GM18499 (cell line): ENCODE measurements at regions not wholly inside any gene's neighbourhood (a gene's known extent, or its start where the extent isn't known, plus 50 kb on each side); places are given as distances from the start of the nearest gene placed in this dataset.

Source experiments
- ATAC-seq: cut with Tn5 transposase; IDR thresholded peaks from one replicate; pipeline ENCODE4 v1.9.1; 2021; ENCODE audit warnings: moderate number of reproducible peaks; ENCODE audit not compliant: insufficient read depth, unreplicated experiment

DNA sequence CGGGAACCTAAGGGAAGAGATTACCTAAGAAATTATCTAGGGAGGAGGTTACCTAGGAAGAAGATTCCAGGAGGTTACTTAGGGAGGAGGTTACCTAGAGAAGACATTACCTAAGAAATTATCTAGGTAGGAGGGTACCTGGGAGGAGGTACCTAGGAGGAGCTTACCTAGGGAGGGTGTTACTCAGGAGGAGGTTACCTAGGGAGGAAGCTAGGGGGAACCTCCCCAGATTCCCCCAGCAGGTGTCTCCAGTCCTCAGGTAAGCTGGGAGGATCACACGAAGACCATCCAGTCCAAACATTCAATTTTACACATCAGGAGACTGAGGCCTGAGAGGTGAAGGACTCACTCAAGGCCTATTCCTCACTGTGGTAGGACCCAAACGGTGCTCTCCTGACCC, 482.8 kb downstream of the TBC1D22A start:
- ATAC-seq = no peak

DNA sequence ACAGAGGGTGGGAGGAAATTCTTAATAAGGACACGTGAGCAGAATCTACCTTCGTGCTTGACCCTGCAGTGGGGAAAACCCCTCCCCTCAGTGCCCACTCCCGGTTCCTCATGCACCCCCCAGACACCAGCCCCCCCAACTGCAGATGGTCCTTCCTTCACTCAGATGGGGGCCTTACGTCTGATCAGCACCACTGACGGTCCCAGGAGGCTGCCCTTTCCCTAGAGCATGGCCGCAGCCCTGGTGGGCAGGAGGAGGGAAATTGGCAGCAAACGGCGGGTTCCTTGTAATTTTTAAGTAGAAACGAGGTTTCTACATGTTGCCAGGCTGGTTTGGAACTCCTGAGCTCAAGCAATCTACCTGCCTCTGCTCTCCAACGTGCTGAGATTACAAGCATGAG, 477.7 kb downstream of the TBC1D22A start:
- no peak for ATAC-seq

DNA sequence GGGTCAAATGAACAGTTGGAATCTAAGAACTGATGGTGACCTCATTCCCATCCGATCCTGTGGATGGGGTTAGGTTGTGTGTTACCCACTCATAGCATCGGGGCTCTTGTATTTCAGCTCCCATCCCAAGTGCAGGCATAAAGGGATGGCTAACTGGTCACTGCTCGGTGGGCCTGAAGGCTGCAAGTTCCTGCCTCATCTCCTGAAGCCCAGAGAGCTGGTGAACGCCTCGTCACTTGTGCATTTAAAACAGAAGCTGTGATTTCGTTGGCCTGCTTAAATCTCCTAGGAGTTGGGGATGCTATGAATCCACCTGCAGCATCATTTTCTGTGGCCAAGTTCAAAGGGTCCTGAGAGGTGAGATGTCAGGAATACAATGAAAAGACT, 477.0 kb downstream of the TBC1D22A start:
- no peak for ATAC-seq

DNA sequence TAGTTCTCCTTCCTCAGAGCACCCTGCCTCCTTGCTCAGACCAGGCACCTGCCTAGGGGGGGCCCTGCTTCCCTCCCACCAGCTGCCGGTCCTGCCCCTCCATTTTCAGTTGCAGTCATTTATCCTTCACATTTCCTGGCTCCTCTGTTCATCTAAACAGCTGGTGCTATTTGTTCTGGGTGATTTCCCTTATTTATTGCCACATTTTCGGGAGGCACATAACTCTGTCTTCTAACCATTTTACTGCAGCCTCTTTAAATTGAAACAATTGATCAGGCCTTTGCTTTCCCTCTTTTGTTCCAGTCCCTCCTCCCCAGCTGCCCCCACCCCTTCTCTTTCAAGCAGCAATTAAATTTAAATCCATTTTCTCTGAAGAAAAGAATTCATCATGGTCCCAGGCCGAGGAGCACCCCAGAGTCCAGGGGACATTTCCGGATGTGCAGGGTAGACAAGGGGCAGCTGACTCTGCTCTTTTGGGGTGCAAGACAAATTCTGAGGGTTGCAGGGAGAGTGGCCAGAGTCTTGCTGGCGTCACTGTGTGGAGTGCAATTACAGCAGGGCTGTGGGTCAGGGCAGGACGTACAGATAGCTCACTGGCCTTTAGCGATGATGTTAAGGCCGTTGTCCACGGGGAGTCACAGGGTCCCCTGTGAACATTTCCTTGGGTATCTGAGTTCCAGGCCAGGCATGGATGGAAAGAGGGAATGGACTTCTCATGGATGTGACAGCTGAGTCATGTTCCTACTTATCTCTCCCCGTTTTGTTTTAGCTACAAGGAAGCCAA, 476.4 kb downstream of the TBC1D22A start:
- ATAC-seq = no peak

DNA sequence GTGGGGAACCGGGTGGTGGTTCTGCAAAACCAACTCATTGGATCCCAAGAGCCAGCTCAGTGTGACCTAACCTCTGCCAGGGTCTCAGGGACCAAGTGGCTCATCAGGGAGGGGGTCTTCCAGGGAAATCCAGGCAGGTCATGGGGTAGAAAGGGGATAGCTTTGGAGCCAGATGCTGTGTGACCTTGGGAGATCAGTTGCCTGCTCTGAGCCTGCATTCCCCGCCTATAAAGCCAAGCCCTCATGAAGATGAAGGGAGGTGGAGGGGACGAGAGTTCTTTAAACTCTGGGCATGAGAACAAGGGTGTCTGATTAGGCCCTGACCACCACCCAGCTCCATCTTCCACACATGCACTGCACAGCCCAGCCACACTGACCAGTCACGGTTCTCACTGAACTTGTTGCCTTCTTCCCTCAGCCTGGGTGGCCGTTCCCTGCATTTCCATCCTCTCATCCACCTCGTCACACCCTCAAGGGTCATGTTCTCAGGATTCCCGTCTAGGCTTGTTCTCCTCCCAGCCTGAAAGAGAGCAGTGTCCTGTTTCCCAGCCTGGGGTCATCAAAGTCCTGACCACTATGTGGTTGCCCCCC, 475.5 kb downstream of the TBC1D22A start:
- ATAC-seq = no peak

DNA sequence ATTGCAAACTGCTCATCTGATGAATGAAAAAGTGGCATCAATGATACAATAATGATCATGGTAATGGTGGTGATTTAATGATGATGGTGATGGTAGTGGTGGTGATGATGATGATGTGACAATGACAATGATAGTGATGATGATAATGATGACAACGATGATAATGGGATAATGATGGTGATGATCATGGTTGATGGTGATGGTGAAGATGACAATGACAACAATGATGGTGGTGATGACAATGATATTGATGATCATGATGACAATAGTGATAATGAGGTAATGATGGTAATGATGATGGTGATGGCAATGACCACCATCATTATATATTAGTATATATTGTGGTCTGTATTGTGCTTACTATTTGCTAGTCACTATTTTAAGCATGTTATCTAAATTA, 474.3 kb downstream of the TBC1D22A start:
- ATAC-seq = no peak

DNA sequence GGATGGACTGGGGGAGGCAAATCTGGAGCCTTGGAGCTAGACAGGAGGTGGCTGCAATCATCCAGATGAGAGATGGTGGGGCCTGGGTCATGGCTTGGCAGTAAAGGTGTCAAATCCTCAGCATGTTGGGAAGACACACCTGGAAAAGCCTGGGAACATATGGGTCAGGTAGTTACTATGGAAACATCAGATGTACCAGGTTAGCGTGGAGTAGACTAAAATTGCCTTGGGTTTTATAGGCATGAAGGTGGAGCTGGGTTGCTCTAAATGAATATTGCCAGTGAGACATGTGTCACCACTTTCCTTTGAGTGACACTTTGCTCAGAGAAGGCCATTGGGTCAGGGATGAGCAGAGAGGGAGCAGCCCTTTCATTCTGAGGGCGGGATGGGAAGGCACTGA, 473.7 kb downstream of the TBC1D22A start:
- ATAC-seq = no peak

DNA sequence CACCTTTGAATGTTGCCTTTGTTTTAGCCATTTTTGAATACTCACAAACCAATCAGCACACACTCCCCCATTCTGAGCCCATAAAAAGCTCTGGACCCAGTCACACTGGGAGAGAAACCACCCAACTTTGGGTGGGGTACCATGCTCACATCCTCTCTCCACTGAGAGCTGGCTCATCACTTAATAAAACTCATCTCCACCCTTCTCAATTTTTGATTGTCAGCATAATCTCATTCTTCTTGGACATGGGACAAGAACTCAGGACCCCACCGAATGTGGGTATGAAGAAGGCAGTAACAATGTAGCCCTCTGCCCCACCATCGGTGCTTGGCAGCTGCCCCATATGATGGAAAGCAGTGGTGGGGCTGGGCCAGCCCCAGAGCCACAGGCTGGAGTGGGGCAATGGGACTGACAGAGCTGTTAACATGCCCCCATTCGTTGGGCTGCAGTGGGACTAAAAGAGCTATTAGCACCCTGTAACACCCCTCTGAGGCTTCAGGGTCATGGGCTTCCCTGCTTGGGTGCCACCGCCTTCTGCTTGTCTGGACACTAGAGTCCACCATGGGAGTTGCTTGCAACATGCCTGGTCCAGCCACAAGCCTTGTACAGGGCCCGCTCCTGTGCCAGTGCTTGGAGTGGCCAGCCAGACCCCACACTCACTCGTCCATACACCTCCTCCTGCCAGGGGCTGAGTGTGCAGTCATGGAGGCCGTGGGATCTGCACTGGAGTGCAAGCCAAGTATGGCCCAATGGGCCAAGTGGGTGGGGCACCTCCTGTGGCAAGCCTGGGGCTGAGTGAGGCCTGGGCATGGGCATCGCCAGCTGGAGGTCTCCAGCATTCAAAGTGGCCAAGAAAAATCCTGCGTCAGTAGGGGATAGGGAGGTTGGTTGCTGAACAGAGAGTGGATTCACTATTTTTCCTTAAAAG, 471.1 kb downstream of the TBC1D22A start:
- ATAC-seq = no peak

DNA sequence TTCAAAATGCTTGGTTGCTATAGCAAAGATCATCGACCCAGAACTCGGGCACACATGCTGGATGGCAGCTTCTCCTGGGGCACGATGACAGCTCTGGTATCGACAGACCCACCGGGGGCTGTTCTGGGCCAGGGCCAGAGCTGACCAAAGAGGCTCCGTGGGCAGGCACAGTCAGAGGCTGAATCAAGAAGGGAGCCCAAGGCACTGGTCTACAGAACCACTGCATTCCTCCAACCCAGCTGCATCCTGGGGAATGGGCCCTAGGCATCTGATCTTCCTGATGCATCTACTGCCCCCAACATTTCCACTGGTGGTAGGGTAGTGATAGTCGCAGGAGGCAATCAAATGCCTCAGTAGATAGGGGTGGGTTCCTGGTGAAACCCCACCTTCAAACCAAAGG, 470.3 kb downstream of the TBC1D22A start:
- ATAC-seq = no peak

DNA sequence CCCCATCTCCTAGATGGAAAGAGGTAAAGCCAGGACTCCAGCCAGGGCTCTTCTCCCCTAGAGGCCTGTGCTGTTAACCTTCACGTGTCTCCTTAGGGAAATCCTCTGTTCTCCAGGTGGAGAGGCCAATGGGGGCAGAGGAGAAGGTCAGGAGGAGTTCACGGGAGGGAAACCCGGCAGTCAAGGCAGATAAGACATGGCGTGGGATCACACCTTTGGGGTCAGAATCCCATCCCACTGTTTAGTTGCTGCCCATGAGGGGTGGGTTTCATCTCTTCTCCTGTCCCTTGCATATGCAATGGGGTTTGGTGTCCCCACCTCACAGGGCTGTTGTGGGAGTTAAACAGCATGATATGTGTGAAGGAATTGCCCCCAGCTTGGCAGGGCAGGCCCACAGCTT, 469.7 kb downstream of the TBC1D22A start:
- ATAC-seq = no peak

DNA sequence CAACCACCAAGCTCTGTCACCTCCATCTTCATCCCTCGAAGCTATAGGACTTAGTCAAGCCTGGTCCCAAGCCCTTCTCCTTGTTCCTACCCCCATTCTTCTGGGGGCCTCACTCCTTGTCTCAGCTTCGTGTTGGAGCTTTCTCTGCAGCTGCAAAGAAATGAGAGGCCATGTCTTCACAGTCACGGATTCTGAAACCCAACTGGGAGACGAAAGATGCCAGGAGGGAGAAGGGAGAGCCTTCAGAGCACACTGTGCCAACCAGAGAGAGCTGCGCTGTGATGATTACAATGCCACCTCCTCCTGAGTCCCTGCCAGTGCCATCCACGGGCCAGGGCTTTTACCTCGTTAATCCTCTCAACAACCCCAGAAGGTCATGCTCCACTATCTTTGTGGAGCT, 469.3 kb downstream of the TBC1D22A start:
- no peak for ATAC-seq

DNA sequence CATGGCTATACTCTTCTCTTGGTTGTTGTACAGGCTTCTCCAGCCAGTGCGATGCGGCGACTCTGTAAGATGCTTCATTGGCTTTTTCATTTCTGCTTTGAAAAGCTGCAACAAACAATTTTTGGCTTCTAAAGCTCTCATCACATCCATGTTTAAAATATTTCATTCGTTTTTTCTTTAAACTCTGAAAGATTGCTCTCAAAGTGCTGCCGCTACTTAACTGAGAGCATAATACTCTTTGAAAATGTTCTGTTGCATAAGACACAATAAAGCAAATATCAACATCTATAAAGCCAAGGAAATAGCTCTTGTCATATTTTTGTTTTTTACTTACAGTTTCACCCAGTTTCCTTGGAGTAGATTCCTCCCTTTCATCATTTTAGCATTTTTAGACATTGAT, 468.3 kb downstream of the TBC1D22A start:
- ATAC-seq = no peak

DNA sequence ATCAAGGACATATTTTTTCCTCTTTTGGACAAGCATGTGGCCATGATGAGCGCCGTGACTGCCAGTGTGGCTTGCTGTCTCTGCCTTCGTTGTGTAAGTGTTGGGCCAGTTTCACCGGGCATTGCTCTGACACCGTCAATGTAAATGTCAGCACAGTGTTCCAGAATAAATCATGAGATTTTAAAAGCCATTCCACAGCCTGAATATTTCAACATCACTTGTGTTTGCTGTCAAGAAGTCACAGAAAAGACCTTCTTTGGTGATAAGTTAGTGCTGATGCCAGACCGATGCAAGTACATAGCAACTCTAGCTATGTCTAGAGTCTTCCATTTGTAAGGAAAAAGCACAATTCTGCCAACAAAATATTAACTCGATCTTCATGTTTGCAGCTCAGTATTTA, 467.8 kb downstream of the TBC1D22A start:
- no peak for ATAC-seq

DNA sequence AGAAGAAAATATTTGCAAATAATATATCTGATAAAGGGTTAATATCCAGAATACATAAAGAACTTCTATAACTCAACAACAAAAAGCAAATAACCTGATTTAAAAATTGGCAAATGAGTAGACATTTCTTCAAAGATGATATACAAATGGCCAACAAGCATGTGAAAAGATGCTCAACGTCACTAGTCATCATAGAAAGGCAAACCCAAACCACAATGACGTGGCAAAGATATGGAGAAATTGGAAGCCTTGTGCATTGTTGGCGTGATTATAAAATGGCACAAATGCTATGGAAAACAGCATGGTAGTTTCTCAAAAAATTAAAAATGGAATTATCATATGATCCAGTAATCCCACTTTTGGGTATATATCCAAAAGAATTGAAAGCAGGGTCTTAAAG, 466.3 kb downstream of the TBC1D22A start:
- no peak for ATAC-seq

DNA sequence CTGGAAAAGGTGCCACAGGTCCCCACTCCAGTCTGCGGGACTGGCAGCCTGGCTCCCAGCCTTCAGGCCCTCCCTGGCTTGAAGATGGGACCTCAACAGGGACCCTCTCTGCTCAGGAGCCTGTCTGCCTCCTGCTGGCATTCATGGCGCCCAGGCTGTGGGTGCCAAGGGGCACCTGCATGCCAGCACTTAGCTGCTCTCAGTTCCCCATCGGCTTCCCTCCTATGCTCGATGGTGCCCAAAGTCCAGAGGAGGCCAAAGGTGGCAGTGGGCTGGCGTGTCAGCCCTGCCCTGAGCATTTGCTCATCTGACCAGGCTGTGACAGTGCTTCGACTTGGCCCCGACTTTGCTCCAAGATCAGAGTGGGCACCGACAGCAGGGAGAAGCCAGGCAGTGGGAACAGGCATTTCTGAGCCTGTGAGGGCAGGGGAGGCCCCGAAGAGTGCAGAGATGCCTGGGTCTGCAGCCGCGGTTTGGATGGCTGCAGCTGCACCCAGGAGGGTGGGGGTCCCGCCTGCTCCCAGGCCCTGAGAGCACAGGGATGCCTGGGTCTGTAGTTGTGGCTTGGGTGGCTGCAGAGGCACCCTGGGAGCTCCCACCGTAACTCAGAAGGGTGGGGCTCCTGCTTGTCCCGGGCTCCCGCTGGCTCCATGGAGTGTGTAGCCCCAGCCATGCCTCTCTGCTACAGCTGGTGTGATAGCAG, 463.6 kb downstream of the TBC1D22A start:
- ATAC-seq = no peak

DNA sequence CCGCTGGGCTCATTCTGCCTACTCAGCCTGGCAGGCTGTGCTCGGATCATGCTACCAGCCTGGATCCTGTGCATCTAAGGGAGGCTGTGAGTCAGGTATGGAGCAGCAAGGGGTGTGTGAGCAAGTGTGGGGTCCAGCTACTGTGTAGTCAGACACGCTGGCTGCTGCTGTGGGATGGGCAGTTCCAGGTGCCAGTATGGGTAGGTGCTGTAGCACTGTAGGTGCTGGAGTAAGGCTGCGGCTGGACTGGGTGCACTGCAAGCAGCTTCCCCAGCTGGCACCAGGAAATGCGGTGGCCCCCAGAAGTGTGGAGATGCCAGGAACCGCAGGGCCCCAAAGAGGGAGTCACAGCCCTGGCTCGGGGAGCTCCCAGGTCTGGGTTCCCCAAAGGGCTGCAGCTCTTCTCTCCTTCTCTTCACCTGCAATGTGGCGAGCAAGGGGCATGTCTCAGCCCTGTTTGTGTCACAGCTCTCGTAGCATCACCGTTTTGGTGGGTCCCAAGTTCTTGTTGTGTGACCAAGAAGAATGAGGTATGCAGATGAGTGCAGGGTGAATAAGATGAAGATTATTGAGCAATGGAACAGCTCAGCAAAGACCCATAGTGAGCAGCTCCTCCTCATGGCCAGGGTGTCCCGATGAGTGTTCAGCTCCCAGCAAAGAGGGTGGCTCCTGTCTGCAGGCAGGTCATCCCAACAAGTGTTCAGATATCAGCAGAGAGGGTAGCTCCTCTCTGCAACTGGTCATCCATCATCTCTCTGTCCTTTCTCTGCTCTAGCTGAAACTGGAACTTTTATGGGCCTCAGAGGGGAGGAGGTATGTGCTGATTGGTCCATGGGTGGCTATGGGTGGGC, 462.9 kb downstream of the TBC1D22A start:
- ATAC-seq = no peak
